ENCODE measurements at regions not wholly inside any gene's neighbourhood (a gene's known extent, or its start where the extent isn't known, plus 50 kb on each side); places are given as distances from the start of the nearest gene placed in this dataset.

DNA sequence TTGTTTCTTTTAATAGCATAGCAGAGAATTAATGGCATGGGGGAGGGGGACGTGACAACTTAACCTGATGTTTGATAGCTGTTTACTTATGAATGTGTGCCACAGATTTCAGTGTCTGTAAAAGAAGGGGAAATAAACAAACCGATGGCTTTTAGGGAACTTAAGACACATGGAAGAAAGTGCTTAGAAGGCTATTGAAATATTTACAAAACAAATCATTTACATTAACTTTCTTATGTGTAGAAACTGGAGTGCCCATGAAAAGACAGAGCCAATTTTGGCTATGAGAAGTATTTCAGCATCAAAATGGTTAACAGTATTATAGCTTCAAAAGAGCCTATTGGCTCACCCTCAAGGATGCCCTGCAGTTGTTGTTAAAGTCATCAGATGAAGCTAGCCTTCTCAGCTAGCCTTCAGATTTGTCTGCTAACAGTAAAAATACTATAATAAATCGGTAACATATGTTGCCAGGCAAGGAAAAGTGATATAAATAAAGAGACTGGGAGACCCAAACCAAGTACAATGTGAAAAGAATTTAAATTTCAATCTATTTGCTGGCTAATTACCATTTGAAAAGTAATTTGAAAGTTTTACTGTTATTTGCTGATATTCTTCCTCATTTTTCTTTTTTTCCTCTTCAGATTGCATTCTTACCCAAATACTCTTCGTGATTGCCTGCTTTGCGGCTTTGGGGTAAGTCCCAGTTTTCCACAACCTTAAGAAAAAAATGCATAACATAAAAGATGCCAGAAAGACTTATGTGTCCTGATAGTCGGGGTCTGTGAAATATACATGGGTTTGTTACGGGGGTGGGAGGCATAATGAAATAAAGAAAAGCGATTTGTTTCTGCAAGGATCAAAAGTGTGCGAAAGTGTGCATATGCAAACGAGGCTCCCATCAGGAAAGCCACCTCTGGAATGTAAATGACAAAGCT is 256.4 kb downstream of the MEIS1 start:
- no peak for DNase-seq (ENCODE audit: low read depth)

DNA sequence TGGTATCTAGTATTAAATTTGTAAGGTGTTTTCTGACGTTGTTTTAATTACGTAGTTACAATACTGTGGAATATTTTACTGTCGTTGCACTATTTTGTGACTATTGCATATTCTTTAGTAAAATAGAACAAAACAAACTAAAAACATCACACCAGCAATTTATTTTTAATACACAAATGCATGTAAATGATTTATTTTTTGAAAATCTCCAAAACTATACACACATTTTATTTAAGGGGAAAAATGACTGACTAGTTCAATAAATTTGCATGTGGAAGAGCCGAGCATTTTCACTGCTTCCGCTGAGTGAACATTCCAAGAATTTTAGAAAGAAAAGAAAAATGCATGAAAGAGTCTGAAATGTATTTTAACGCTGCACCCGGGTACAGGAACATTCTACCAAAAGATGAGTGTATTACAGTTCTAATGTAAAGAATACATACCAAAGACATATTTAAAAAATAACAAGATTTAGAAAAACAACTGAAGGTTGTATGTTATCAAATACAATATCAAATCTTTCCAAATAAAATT is 257.7 kb downstream of the MEIS1 start:
- no peak for DNase-seq (ENCODE audit: low read depth)

DNA sequence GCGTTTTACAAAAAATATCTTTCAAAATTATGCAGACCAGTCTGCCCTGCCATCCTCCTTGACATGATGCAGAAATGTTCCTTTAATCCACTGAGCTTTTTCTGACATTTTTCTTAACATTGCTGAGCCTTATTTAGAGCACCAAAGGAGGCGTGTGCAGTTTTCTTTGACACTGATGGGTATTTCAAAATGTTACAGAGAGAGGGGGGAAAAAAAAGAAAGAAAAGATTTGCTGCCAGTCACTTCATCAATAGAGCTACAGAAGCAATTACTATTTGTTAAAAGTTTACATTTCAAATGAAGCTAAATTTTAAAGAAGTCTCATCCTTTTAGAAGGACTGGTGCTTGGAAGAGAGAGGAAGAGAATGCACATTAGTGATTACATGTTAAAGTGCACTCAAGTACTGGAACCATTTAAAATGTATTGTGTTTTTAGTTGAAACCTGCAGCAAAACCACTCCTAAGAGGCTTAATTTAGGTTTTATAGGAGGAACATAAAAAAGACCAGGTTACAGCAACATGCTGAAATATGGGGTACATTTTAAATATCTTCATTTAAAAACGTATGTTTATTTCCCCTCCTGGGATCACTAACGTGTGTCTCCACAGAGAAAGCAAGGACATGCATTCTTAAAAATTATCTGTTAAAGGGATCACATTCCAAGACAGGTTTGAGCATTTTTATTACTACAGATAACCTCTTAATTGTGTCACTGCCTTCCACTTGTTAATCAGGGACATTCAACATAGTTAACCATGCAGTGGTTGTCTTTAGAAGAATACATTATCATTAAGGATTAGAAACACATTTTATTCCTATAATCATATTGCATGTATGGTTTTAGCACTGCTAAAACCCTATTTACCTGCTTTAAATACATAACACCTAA is 258.4 kb downstream of the MEIS1 start:
- no peak for DNase-seq (ENCODE audit: low read depth)

DNA sequence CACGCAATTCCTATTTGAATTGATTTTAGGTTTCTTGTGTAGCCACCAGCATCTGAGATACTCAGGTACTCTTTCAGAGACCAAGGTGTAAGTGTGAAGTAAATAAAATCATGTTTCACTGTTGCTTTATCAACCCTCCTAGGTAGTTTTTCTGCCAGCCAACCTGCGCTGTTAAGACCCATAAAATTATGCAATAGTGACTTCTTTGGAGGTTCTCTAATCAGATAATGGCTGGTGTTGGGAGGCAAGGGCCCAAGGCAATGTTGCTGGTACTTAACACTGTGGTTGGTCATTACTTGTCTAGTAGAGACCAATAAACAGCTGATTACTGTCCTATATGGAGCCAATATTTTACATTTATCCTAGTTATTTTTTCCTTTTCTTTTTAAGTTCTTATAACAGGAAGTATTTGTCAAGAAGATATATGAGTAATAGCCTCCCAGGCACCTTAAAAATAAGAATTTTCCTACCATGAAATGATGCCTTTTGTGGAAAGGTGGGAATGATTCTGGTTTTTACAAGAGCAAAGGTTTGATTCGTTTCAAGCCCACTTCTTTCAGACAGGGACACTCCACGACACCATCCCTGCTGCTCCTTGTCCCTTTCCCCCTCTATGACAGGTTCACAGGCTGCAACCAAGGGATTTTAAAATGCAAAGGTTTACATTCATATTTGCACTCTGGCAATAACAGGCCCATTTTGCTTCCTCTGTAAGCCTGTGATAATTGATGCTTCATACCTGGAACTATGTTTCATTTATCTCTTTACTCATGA is 259.3 kb downstream of the MEIS1 start:
- DNase-seq (ENCODE audit: low read depth), result no peak

GRCh38 chr2:66695226-66695735 is 260.4 kb downstream of the MEIS1 start:
- DNase-seq (ENCODE audit: low read depth), result no peak

DNA sequence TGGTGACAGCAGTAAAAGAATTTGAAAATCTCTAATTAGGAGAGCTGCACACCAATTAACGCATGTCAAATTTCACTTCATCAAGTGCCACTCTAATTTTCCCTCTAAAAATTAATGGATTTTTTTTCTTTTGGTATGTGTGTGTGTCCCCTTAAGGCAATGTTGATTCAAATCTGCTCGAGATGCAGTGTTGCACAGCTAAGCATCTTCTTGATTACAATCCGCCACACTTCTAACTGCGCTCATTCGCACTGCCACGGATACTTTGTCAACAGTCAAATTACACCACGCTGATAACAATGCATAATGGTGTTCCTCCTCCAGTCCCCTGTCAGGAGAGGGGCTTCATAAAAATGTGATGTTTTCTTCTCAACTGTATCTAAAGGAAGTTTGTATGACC is 261.4 kb downstream of the MEIS1 start:
- DNase-seq (ENCODE audit: low read depth), result no peak

GRCh38 chr2:66696886-66697285 is 262.0 kb downstream of the MEIS1 start:
- no peak for DNase-seq (ENCODE audit: low read depth)

- no peak for DNase-seq (ENCODE audit: low read depth)
These were observed 262.4 kb downstream of the MEIS1 start for GRCh38 chr2:66697366-66697765.

GRCh38 chr2:66698091-66698490 is 263.2 kb downstream of the MEIS1 start:
- no peak for DNase-seq (ENCODE audit: low read depth)

DNA sequence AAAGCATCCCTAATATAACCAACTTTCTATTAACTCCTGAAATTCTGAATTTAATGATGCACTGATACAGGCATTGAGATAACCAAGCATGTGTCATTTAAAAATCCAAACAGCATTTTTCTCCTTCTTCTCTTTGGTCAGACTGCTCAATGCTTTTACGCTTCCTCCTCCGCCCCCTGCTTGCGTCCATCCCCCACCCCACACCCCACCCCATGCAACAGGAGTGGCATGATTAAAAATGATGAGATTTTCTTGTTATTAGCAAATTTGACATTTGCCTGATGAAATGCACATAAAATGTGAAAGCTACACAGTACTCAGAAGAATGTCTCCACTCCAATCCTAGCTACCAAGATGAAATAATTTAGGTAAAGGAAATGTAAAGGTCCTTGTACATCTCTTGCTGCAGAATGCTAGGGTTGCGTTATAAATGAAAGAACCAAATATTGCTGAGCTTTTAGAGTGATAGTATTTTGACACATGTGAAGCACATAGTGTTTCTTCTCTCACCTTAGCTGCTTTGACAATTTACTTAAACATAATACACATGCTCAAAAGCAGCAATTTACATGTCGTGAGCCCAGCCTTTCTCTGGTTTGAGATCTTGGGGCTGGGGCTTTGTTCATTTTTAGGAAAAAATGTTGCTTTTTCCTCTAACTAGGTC is 263.8 kb downstream of the MEIS1 start:
- no peak for DNase-seq (ENCODE audit: low read depth)

- no peak for DNase-seq (ENCODE audit: low read depth)
These were observed 264.5 kb downstream of the MEIS1 start for GRCh38 chr2:66699416-66699792.

- no peak for DNase-seq (ENCODE audit: low read depth)
These were observed 265.1 kb downstream of the MEIS1 start for GRCh38 chr2:66699793-66700676.

GRCh38 chr2:66700677-66701066 is 265.7 kb downstream of the MEIS1 start:
- no peak for DNase-seq (ENCODE audit: low read depth)

DNA sequence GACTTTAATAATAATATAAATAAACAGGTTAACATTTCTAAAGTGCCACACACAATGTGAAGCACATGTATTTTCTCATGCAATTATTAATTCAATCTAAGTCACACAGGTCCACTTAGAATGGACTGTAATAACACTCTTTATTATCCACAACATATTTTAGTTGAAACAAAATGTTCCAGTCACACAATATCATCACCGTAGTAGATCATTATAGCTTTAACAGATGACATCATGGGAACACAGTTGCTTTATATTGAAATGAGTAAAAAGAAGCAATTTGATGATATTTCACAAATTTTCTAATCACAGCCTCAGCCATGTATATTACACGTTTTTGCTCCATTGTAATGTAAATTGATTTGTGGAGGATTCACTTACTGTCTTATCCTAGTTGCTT is 266.3 kb downstream of the MEIS1 start:
- no peak for DNase-seq (ENCODE audit: low read depth)

DNA sequence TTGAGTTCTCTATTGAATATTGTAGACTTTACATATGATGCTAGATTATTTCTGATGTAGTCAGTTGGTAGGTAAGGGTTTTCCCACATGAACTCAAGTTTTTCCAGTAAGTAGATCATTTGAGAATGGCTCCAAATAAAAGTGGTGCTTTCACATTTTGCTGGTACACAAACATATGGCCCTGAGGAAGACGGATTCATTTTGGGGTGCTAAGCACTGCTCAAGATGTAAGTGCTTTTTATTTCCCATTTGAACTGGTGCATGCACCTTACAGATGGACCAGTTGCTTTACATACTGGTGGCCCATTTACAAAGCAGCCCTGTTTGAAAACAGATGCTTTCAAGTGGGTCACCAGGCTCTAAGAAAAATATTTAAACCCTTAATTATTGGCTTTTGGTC is 266.7 kb downstream of the MEIS1 start:
- no peak for DNase-seq (ENCODE audit: low read depth)

GRCh38 chr2:66702301-66702700 is 267.4 kb downstream of the MEIS1 start:
- DNase-seq (ENCODE audit: low read depth), result no peak

DNA sequence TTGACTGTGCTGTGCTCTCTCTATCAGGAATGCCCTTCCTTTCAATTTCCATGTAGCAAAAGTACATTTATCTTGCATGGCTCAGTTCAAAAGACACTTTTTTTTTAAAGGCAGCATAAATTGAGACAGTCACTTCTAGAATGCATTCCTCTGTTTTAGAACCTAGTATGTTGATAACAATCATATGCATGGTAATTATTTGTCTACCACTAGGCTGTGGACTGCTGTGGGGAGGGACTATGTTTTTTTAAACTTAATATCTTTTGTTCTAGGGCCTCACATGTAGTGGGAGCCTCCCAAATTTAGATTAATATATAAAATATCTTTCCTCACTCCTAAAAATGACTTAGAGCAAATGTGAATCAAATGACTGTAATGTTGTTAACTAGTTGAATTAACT is 269.9 kb downstream of the MEIS1 start:
- no peak for DNase-seq (ENCODE audit: low read depth)

GRCh38 chr2:66714610-66715009 is 279.7 kb downstream of the MEIS1 start:
- DNase-seq (ENCODE audit: low read depth), result peak; percentile 1

GRCh38 chr2:66717218-66717905 is 282.4 kb downstream of the MEIS1 start:
- DNase-seq (ENCODE audit: low read depth), result no peak

- DNase-seq (ENCODE audit: low read depth), result no peak
These were observed 283.0 kb downstream of the MEIS1 start for GRCh38 chr2:66717973-66718372.

Data from ELR (cell line).